GM12878 (cell line): ENCODE measurements at regions not wholly inside any gene's neighbourhood (a gene's known extent, or its start where the extent isn't known, plus 50 kb on each side); places are given as distances from the start of the nearest gene placed in this dataset.

Experiments used
- ATAC-seq: fragments of 200-7000 bp; cut with Tn5 transposase; 3 replicates; pipeline ENCODE4 v1.9.1; 2020; ENCODE audit warnings: mild to moderate bottlenecking, moderate library complexity
- BruUV-seq: library from RNA; stranded (reverse); fragments of 400-500 nt; replicated peaks from 2 replicates; lab custom pipeline; 2021; lab: Mats Ljungman, UMichigan
- CTCF ChIA-PET: fragments of 300-600 bp; sonication (Branson Sonifier 250); formaldehyde crosslinking; extraction: SDS; loops from one replicate; lab custom pipeline; 2021; ENCODE audit warnings: inconsistent platforms; lab: Yijun Ruan, JAX
- POLR2A ChIA-PET: fragments of 350-600 bp; formaldehyde crosslinking; extraction: SDS; loops from one replicate; lab custom pipeline; 2021; ENCODE audit warnings: inconsistent platforms; lab: Charles Lee
- RAD21 ChIA-PET: fragments of 300-600 bp; sonication (Branson Sonifier 250); formaldehyde crosslinking; loops from one replicate; lab custom pipeline; 2023; ENCODE audit warnings: antibody characterized with exemption; ENCODE audit not compliant: unreplicated experiment; lab: Charles Lee
- SMC1A ChIA-PET: fragments of 300-600 bp; sonication (Branson Sonifier 250); formaldehyde crosslinking; loops from one replicate; lab custom pipeline; 2023; ENCODE audit not compliant: unreplicated experiment, uncharacterized antibody; lab: Charles Lee
- DNase-seq: peaks from one replicate; pipeline ENCODE4 v3.0.0-alpha.2; 2011; ENCODE audit warnings: low read depth, low spot score
- FAIRE-seq: peaks from 3 replicates; lab custom pipeline; 2011; peaks lifted over from hg19 to GRCh38; lab: Jason Lieb, UNC
- H2AFZ ChIP-seq: 2 replicates; pipeline ENCODE4 v1.6.0; 2011; ENCODE audit warnings: low read depth, low read length, control low read depth; ENCODE audit not compliant: control insufficient read depth
- H3K27ac ChIP-seq: 2 replicates; pipeline ENCODE4 v1.5.1; 2011; ENCODE audit warnings: control low read depth; ENCODE audit not compliant: control insufficient read depth, insufficient read depth
- H3K27me3 ChIP-seq, 2 experiments: replicated peaks in 1 of 2; 2 replicates each; pipeline versions ENCODE4 v1.6.0 to v1.6.1; 2011; ENCODE audit warnings: low read length in 1 of 2; ENCODE audit not compliant: control insufficient read depth in 2 of 2, insufficient read depth in 2 of 2
- H3K36me3 ChIP-seq, 2 experiments: 2 replicates each; pipeline ENCODE4 v1.5.1; 2011; ENCODE audit warnings: low read length in 1 of 2; ENCODE audit not compliant: control insufficient read depth in 2 of 2, insufficient read depth in 2 of 2
- H3K4me1 ChIP-seq: 2 replicates; pipeline ENCODE4 v1.6.1; 2011; ENCODE audit warnings: mild to moderate bottlenecking, low read length, moderate library complexity, mixed read lengths; ENCODE audit not compliant: control insufficient read depth, insufficient read depth
- H3K4me2 ChIP-seq: 2 replicates; pipeline ENCODE4 v1.6.0; 2011; ENCODE audit warnings: control low read depth; ENCODE audit not compliant: control insufficient read depth, insufficient read depth
- H3K4me3 ChIP-seq: fragments of 200-600 bp; sonication (generic); 2 replicates; pipeline ENCODE4 v1.5.1; 2016
- H3K79me2 ChIP-seq: 2 replicates; pipeline ENCODE4 v1.6.0; 2011; ENCODE audit warnings: low read length; ENCODE audit not compliant: control insufficient read depth, insufficient read depth
- H3K9ac ChIP-seq: 2 replicates; pipeline ENCODE4 v1.8.0; 2011; ENCODE audit warnings: low read length, control low read depth, mixed read lengths; ENCODE audit not compliant: control insufficient read depth, insufficient read depth
- H3K9me3 ChIP-seq: replicated peaks from 3 replicates; pipeline ENCODE4 v1.5.1; 2011; ENCODE audit warnings: mild to moderate bottlenecking, low read length; ENCODE audit not compliant: control insufficient read depth, insufficient read depth
- H4K20me1 ChIP-seq: 2 replicates; pipeline ENCODE4 v1.6.0; 2011; ENCODE audit not compliant: control insufficient read depth, insufficient read depth
- ATF3 ChIP-seq: IDR thresholded peaks from 2 replicates; pipeline ENCODE4 v1.6.1; 2011; ENCODE audit warnings: low read depth, mild to moderate bottlenecking, low read length, moderate library complexity, borderline replicate concordance; ENCODE audit errors: extremely low read depth
- CBX5 ChIP-seq: sonication (generic); IDR thresholded peaks from 2 replicates; pipeline ENCODE4 v1.6.1; 2016; ENCODE audit warnings: low read depth, moderate library complexity, mild to moderate bottlenecking, inconsistent platforms
- CEBPB ChIP-seq, 2 experiments: fragments of 150-350 bp in 1 of 2; IDR thresholded peaks; 2 replicates each; pipeline ENCODE4 v1.6.1; 2012 to 2014; ENCODE audit warnings: low read depth in 2 of 2, low read length in 2 of 2, borderline replicate concordance in 1 of 2, inconsistent platforms in 1 of 2
- CUX1 ChIP-seq: IDR thresholded peaks from 2 replicates; pipeline ENCODE4 v1.6.1; 2012; ENCODE audit warnings: improper control_type of control experiment, low read depth, low read length; ENCODE audit not compliant: insufficient replicate concordance
- GABPA ChIP-seq: IDR thresholded peaks from 2 replicates; pipeline ENCODE4 v1.6.1; 2014; ENCODE audit warnings: antibody characterized with exemption, low read depth, mild to moderate bottlenecking, inconsistent platforms
- HDAC6 ChIP-seq: fragments of 200-600 bp; sonication (generic); IDR thresholded peaks from one replicate; pipeline ENCODE4 v1.8.0; 2017; ENCODE audit warnings: antibody characterized with exemption; ENCODE audit not compliant: unreplicated experiment
- JUND ChIP-seq: IDR thresholded peaks from 2 replicates; pipeline ENCODE4 v1.6.1; 2012; ENCODE audit warnings: low read depth, mild to moderate bottlenecking, low read length, improper control_type of control experiment, moderate library complexity
- MYB ChIP-seq: fragments of 150-350 bp; IDR thresholded peaks from 2 replicates; pipeline ENCODE4 v1.6.1; 2014; ENCODE audit warnings: mild to moderate bottlenecking, low read depth, low read length, borderline replicate concordance
- NFYB ChIP-seq: IDR thresholded peaks from 2 replicates; pipeline ENCODE4 v1.6.1; 2011; ENCODE audit warnings: low read depth, mild to moderate bottlenecking, low read length, improper control_type of control experiment, moderate library complexity; ENCODE audit not compliant: insufficient read depth
- PML ChIP-seq: IDR thresholded peaks from 2 replicates; pipeline ENCODE4 v1.6.1; 2012; ENCODE audit warnings: low read length, inconsistent platforms
- RBBP5 ChIP-seq: fragments of 200-600 bp; sonication (generic); conservative IDR thresholded peaks from 2 replicates; pipeline ENCODE4 v1.6.1; 2016
- ZNF24 ChIP-seq: fragments of 450-650 bp; IDR thresholded peaks from 2 replicates; pipeline ENCODE4 v1.6.1; 2017; ENCODE audit warnings: antibody characterized with exemption, mild to moderate bottlenecking
- ZNF592 ChIP-seq: fragments of 450-650 bp; IDR thresholded peaks from 2 replicates; pipeline ENCODE4 v1.6.1; 2017; ENCODE audit warnings: mild to moderate bottlenecking, moderate library complexity
- WGBS: methylation state at CpG from one replicate; pipeline ENCODE4 v1.1.6; 2016; ENCODE audit warnings: low lambda C conversion rate; ENCODE audit not compliant: insufficient replicate concordance, insufficient coverage; ENCODE audit errors: missing lambda C conversion rate; 5-methylcytosine and 5-hydroxymethylcytosine counted together
- in situ Hi-C: fragments of 300-500 bp; cut with MboI; formaldehyde crosslinking; loops from 9 replicates; pipeline ENCODE4 v1.14.3; 2018; ENCODE audit warnings: mixed read lengths
- intact Hi-C: fragments of 100-400 bp; cut with micrococcal nuclease; formaldehyde crosslinking; loops from one replicate; pipeline ENCODE4 v1.14.2; 2022; ENCODE audit not compliant: unreplicated experiment

DNA sequence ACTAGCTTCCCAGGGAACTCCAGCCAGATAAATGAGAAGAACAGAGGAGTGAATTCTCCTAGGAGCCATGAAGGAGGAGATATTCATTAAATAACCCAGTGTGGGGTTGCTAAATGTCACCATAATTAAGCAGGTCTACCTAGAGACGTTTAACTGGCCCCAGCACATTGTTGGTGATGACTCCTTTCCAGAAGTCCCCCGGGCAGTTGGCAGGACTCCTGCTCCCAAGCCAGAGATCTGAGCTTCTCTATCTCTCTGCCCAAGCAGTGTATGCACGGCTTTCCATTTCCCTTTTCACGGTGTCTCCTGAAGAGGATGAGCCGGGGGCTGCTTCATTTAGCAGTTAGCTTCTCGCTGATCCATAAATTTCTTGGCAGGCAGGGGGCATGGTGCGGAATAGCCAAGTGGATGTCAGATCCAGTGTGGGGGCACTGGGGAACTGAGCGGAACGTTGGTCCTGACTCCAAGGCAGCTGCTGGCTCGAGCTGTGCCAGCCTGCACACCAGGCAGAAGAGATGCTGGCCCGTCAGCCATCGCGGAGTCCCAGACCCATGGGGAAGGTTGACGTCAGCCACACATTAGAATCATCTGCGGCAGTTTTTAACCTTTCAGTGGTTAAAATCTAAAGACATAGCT lies 142.0 kb upstream of the NPY start:
- Histone ChIP-seq H3K4me3 (no peak overlapping the region), H3K4me1 (no peaks in the 10 kb centered on the region), H3K27me3 (no peaks in the 10 kb centered on the region), H4K20me1 (no peaks in the 10 kb centered on the region), H3K27ac (no peak overlapping the region), H3K36me3 (no peaks in the 10 kb centered on the region), H3K9ac (no peak overlapping the region), H2AFZ (no peak overlapping the region), H3K4me2 (no peak overlapping the region), H3K9me3 (no peaks in the 10 kb centered on the region), H3K79me2 (no peaks in the 10 kb centered on the region)
- in situ Hi-C loops (no loop called here), intact Hi-C loops (no loop called here)
- WGBS = 51% methylated on average over 15 of the region's 15 CpGs
- no TSS peak for BruUV-seq
- FAIRE-seq (no peak), ATAC-seq (no peak), DNase-seq (no peak)
- RAD21 ChIA-PET = no interaction called here
- POLR2A ChIA-PET = no interaction called here
- SMC1A ChIA-PET = interaction anchor here (0.6 to 1.1 kb wide), 2 partner anchors 244 to 372 kb away, joined by 3 read pairs; no protein-coding TSS in a partner anchor
- CTCF ChIA-PET = no interaction called here
- TF ChIP-seq ZNF24 (no peak), NFYB (no peak), CEBPB (IDR thresholded peaks at IDR 0.05; ENCODE audit: borderline replicate concordance in 1 of 2, low read depth in 2 of 2, low read length in 2 of 2) (no peak), HDAC6 (no peak), ATF3 (no peak), CBX5 (no peak), RBBP5 (no peak), JUND (no peak), PML (no peak), GABPA (no peak), MYB (no peak), CUX1 (no peak), ZNF592 (no peak)
